ENCODE measurements at regions not wholly inside any gene's neighbourhood (a gene's known extent, or its start where the extent isn't known, plus 50 kb on each side); places are given as distances from the start of the nearest gene placed in this dataset.
A peak's percentile ranks its signal among the peaks of the same experiment; 100 is the strongest.

DNA sequence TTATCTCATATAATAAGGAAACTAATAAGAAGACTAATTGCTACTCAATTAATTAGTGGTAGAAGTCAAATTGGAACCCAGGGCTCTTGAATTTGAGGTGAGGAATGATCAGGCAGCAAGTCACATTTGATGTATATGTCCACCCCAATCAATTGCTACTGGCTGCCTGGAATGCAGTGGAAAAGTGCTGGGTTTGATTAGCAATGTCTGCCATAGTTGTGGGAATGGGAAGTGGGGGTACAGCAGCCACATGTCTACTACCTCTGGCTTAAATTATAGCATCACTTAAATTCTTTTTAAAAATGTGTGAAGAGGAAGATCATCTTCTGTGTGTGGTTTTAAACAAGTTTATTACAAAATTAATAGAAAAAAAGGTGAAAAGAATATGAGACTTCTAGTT lies 50.8 kb upstream of the NAV2 start:
- DNase-seq, result no peak

DNA sequence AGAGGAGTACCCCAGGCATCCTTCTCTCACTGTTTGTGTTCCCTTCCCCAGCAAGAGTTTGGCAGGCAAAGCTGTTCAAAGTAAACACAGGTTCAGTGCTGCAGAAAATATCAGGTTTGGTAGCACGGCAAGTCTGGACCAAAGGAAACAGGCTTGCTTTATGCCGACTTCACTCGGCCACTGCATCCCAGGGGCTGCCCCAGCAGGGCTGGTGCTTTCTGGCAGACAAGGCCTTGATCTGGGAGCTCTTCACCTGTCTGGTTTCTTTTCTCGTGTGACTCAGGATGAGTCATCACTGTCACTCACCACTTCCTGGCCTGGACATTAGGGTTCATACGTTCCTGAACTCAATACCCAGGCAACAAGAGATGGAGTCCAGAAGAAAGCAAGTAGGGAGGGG lies 52.6 kb upstream of the NAV2 start:
- DNase-seq, result no peak

DNA sequence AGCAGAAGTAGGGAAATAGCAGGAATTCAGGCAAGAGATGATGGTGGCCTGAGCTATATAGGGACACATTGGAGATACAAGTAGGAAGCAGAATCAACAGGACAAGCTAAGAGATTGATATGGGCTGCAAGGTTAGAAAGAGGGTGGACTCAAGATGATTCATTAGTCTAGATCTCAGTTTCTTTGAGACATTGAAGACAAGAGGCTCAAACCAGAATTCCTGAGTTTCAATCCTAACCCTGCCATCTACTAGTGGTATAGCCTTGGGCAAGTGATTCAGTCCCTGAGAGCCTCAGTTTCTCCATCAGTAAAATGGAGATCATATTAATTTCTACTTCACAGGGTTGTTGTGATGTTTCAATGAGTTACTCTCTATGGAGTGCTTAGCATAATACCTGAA lies 53.1 kb upstream of the NAV2 start:
- no peak for DNase-seq

DNA sequence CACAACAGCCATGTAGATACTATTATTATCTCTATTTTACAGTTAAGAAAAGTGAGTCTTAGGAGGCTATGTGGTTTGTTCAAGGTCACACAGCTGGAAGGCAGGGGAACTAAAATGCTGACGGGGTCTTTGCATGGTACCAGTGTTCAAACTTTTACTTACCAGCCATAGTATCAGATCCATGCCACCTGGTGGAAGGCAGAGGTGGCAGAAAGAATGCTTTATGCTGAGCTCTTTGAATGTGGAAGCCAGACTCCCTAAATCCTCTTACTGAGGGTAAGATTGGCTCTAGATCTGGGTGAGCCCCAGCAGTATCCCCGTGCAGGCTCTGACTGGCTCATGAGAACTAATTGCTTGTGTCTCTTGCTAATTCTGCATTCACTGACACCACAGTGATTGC lies 54.3 kb upstream of the NAV2 start:
- no peak for DNase-seq

DNA sequence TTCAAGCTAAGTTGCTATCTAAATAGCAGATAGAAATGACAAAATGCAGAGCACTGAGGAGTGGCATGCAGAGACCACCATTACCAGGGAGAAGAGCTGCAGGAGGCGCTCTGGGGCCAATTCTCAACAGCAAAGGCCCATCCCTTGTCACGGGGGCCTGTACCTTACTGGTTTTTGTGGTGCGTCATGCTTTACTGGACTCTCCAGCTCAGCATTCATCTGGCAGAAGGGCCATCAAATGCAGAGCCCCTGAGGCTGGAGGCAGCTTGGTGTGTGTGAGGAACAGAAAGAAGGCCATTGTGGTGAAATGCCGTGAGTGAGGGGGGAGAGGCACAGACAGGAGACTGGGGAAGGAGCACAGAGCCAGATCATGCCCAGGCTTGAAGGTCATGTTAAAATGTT lies 56.5 kb upstream of the NAV2 start:
- DNase-seq, result no peak

DNA sequence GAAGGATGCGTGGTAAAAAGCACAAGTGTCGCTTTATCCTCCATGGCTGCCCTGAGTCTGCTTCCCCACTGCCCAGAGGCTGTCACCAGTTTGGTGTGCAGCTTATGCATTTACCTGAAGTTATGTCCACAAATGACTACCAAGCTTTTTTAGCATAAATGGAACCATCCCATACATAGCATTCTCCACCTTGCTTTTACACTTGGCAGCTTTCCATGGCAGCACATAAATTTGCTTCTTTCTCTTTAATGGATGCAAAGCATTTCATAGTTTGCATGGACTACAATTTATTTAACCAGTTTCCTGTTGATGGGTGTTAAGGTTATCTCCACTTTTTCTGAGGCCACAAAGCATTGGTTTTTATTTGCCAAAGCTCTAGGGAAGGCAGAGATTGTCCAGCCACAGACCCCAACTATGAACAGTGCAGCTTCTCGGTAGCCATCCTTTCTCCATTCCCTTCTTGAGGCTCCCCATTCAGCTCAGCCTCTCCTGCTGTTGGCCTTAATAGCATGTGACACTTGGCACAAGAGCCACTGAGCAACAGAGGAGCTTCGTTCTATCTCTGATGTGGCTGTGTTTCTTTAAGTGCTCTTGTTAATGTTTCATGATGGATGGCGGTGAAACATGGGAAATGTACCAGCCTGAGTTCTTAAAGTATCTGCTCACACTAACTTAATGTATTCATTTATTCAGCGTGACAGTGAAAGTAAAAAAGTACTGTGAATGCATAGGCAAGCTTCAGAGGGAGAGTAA lies 59.8 kb upstream of the NAV2 start:
- no peak for DNase-seq

DNA sequence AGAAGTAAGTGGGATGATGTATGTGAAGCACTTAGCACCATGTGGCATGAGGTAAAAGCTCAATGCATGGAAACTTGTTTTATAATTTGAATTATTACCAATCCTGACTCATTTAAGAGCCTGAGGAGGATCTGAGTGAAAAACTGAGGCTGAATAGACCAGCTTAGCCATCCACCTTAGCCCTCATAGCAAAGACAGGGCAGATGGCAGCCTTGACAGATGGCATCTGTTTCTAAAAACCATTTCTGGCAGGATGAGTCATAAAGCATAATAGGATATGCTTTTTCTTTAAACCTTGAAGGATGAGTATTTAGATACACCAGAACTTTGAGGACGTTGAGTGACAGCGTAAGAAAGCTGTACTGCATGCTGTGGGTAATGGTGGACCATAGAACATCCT lies 61.0 kb upstream of the NAV2 start:
- DNase-seq, result peak; percentile 35

DNA sequence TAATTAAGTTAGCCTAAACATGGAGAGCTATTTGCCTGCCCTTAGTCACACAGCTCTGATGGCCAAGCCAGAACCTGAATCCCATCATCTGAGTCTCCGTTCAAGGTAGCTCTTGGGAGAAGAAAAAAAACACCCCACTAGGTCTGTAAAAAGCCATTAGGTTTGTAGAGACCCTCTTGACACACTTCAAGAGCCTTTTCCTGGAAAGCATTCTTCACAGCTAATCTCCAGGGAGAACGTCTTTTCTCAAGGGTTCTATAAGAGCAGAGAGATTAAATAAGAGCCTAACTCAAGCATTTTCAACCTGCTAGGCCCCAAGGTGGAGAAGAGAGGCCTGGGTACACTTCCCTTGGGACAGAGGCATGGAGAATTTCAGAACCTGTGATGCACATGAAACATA lies 61.6 kb upstream of the NAV2 start:
- DNase-seq, result no peak

DNA sequence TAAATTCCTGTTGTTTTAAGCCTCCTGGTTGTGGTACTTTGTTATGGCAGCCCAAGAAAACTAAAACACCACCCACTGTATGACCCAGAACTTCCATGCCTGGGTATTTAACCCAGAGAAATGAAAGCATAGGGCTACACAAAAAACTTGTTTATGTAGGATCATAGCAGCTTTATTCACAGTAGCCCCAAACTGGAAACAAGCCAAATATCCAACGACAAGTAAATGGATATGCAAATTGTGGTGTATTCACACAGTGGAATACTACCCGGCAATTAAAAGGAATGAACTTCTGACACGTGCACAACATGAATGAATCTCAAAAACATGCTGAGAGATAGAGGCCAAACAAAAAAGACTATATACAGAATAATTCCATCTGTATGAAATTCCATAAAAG lies 62.2 kb upstream of the NAV2 start:
- DNase-seq, result no peak

DNA sequence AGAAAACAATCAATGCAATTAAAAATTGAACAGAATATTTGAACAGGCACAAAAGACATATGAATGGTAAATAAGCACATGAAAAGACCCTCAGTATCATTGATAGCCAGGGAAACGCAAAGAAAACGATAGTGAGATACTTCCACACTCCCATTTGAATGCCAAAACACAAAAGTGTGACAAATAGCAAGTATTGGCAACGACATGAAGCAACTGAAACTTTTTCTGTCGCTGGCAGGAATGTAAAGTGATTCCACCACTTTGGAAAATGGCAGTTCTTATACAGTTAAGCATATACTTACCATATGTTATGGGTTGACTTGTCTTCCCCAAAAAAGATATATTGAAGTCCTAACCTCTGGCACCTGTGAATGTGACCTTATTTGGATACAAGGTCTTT lies 62.9 kb upstream of the NAV2 start:
- no peak for DNase-seq

DNA sequence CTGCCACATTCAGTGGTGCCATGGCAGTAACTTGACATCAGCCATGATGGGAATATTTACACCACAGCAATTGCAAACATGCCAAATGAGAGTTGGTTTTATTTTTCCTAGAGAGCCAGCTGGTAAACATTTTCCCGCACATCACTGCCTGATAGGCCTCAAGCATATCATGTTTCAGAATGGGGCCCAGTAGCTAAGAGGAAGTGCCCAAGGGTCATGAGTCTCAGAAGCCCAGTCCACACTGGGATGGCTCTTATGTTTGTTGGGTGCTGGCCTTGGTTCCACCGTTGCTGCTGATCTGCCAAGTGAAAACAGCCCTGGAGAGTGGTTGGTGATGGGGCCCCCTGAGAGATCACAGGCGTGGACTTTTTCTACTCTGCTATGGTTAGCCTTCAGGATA lies 64.3 kb upstream of the NAV2 start:
- DNase-seq, result peak; percentile 28

DNA sequence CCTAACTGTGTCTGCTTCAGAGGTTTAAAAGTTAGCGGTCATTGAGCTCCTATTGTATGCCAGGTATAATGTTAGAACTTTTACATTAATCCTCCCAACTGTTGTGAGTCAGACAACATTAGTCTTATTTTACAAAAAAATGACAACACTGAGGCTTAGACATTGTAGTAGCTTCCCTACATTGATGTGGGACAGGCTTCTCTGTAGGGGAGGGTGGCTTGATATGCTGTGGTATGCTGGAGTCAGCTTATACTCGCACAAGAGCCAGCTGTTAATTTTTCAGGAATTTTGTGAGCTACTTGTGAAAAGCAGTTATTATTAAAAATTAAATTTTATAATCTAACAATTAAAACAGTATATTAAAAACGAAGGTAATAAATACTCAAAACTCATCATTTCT lies 64.8 kb upstream of the NAV2 start:
- DNase-seq, result no peak

DNA sequence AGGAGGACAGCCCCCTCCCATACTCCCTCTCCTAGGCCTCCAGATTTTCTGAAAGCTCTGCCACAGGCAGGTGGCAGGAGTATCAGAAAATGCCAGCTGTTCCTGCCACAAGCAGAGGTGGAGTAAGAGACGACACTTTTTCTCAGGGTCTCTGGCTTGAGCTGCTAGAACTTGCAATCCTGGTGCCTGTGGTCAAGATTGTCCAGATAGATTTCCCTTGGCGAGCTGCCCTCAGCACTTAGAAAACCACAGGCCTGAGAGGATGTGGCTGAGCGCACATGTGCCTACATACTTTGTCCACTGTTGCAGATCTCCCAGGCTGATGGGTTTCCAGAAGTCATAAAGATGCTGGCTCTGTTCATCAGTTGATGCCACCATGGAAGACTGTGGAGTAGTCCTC lies 65.7 kb upstream of the NAV2 start:
- DNase-seq, result no peak

DNA sequence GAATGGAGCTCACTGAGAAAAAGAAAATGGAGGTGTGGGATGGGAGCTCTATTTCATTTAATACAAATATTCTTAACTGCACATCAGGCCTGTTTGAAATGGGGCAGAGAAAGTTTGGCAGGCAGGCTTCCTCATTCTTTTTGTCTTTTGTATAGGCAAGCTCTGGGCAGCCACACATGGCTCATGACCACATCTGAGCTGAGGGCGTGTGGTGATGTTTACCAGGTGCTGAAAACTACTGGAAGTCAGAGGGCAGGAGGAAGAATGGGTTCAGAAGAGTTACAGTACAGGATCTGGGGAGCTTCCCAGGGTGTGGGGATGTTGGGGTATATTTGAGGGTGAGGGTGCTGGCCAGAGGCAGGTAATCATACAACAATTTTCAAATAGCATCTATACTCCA lies 66.3 kb upstream of the NAV2 start:
- DNase-seq, result no peak

DNA sequence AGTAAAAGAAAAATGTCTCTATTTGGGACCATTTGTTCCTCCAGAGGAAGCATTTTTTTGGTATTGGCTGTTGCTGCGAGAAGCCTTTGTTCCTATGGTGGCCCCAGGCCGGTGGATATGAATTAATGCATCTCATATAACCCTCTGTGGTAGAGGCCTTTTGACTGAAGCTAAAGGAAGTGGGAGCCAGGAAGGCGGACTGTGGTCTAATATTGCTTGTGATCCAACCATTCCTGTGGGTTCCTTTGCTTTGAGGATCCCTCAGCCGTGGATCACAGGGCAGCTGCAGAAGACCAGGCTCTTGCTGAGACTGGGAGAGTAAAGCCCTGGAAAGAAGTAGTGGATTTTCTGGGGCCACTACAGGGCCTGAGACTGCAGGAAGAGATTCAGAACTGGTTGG lies 68.3 kb upstream of the NAV2 start:
- no peak for DNase-seq

DNA sequence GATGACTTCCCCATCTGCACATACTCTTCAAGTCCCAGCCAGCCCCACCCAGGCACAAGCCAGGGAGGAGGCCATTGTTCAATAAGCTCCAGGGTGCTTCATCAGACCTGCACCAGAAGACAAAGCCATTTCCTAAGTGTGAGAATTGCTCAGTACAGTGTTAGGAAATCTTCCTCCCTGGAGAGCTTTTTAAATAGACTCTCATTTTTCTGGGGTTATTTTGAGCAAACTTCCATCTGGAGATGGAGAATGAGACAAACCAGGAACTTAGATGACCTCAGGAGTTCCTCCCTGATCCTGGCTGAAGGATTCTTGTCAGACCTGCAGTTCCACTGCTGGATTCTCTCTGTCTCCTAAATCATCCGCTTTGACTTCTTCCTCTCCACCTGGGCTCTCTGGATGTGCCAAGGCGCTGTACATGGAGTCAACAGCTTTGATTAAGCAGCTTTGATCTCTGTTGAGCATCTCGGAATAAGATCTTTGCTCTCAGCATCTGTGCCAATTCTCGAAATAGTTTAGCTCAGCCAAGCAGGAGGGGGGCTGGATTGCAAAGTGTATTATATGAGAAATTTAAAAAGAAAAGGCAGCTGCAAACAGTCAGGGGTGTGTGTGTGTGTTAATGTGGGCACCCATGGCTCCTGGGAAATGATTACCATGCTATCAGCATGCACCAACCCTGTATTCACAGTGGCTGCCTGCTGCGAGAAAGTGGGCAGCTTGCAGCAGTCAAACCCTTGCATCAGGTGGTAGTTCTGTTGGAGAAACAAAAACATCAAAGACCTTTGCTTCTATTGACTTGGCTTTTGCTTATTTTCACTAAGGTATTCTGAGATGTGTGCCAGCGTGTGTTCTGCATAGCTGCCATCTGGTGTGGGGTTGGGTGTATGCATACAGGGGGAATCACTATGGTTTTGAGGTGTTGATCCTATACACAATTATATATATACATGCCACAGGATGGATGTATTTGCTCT lies 70.2 kb upstream of the NAV2 start:
- DNase-seq, result no peak

DNA sequence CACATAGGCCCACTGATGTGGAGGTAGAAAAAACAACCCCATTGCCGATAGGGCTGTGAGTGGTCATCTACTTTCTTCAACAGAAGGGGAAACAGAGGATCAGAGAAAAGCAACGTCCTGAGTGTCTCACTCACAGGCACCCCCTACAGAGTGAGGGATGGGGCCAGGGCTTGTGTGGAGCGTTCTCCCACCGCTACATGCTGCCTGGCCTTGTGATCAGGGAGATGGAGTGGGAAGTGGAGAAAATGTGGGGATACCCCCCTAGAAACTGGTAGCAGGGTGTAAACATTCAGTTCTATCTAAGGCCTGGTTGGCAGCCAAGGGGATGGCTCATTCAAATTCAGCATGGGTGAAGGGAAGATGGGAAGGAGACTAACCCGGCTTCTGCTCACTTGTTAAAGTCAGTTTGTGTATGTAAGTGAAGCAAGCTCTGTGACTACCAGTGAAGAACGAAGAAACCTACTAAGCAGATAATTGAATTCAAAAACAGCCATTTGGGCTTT lies 73.0 kb upstream of the NAV2 start:
- DNase-seq, result no peak

DNA sequence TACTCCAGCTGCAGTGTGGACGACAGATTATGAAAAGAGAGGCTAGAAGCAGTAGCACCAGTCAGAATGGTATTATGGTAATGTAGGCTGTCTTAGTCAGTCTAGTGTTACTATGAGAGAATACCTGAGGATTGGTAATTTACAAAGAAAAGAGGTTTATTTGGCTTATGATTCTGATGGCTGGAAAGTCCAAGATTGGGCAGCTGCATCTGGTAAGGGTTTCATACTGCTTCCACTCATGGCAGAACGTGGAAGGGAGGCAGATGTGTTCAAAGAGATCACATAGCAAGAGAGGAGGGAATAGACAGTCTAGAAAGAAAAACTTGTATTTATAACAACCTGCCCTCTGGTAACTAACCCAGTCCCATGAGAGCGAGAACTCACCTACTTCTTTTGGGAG lies 77.3 kb upstream of the NAV2 start:
- DNase-seq, result no peak

DNA sequence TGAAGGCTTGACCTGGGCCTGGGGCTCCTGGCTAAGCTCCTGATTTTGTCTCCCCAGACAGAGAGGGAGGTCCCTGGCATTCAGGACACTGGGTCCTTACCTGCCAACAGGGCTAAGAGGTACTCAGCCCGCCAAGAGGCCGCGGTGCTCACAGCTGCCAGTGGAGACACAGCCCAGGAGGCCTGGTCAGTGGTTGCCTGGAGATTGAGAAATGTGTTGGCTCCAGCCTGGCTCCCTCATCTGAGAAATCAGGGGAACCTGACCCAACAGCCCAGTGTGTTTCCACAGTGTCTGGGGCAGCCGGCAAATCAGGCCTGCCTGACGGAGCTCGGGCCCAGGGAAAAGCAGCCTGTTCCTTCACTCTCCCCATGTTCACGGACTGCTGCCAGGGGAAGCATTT lies 79.4 kb upstream of the NAV2 start:
- DNase-seq, result no peak

DNA sequence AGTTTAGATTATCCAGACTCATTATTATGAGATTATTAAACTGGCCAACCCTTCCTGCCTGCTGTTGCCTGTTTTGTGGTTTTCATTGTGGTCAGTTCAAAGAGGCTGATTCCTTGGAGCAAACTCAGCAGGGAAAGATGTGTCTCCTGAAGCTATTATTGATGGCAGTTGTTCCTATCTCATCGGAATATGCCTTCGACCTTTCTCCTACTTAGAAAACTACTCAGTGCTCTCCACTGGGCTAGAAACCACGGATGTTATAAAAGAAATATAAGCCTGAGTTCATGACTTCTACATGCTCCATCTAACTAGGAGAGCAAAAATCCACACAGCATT lies 80.2 kb upstream of the NAV2 start:
- DNase-seq, result no peak

DNA sequence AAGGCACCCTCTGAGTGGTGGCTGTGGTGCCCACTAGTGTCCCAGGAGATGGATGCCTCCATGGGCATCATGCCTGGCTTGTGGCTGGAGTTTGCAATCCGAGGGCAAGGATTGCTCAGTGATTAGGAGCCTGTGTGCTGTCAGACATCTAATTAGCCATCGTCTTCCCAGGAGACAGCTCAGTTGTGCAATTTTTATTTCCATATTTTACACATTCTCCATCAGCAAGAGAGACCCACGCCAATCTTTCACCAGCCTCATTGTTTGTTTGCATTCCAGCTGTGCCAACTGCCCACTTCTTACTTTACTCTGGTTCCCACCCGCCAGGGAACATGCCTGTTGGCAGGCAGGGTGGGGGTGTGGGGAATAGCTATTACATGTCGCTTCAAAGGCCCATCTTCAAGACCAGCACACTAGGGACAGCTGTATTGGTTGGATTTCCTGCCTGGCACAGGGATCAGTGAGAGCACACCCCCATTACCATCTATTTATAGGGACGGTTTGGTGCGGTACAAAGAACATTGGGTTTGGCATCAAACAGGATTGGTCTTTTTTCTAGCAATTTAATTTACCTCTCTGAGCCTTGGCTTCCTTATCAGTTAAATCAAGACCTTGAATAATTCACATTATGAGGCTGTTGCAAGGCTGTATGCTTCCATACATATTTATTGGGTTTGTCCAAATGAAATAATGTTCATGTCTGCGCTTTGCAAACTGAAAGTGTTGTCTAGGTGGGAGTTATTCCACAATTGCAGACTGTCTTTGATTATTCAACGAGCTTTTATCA lies 80.7 kb upstream of the NAV2 start:
- DNase-seq, result no peak

DNA sequence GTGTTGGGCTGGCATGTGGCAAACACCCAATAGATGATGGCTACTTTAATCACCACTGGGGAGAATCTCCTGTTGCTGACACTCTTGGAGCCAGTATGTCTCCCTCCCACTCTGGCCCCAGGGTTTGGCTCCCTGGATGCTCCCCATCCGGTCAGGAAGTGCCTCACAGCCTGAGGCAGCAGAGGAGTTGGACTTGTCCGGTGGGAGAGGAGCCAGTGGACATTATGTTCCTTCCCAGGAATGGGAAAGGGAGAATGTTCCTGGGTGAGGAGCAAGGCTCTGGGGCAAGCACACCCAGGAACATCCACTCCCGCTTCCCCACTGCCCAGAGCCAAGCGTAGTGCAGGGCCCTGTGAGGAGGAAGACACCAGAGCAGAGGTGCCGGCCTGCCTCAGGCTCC lies 84.6 kb upstream of the NAV2 start:
- DNase-seq, result no peak

DNA sequence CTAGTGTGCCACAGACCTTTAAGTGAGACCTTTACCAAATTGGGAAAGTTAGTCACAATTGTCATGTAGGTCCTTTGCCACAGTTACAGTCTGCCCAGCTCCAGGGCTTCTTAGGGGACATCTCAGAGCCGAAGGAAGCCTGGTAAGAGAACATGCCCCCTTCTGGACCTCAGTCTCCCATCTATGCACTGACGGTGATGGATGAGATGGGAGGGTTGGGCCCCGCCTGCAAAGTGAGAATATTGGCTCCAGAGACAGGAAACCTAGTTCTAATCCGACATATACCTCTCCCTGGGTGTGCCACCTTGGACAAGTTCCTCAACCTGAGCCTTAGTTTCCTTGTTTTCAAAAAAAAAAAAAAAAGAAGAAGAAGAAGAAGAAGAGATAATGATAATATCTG lies 85.1 kb upstream of the NAV2 start:
- no peak for DNase-seq

DNA sequence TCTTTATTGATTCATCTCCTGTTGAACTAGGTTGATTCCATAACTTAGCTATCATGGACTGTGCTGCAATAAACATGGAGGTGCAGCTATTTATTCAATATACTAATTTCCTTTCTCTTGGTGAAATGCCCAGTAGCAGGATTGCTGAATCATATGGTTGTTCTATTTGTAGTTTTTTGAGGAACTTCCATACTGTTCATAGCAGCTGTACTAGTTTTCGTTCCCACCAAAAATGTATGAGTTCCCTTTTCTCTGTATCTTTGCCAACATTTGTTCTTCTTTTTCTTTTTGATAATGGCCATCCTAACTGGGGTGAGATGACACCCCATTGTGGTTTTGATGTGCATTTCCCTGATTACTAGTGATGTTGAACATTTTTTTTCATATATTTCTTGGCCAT lies 87.2 kb upstream of the NAV2 start:
- no peak for DNase-seq

All from DMS 273 treated with DMSO at 0.1 percent for 48 hours (cell line).